Heart left ventricle (tissue), 16 donors: ENCODE measurements at regions not wholly inside any gene's neighbourhood (a gene's known extent, or its start where the extent isn't known, plus 50 kb on each side); places are given as distances from the start of the nearest gene placed in this dataset.

Source experiments
- ATAC-seq, 4 donors: fragments of 200-7000 bp; cut with Tn5 transposase; one replicate each; pipeline ENCODE4 v1.9.1; 2020 to 2022; ENCODE audit warnings: moderate library complexity in 4 of 4, mild to moderate bottlenecking in 3 of 4, moderate number of reproducible peaks in 1 of 4
- DNase-seq, 5 donors: peaks; one replicate each; pipeline ENCODE4 v3.0.0-alpha.2; 2020
- H3K27ac ChIP-seq, 12 donors: fragments of 200-600 bp; sonication (generic) in 4 of 12; one replicate each; pipeline versions ENCODE4 v1.5.0 to v1.8.0; 2016 to 2022; ENCODE audit warnings: mild to moderate bottlenecking in 2 of 12
- H3K27me3 ChIP-seq, 9 donors: fragments of 200-600 bp; sonication (generic) in 2 of 9; one replicate each; pipeline versions ENCODE4 v1.5.1 to v1.8.0; 2016 to 2022; ENCODE audit warnings: mild to moderate bottlenecking in 3 of 9
- H3K36me3 ChIP-seq, 9 donors: fragments of 200-600 bp; sonication (generic) in 2 of 9; one replicate each; pipeline versions ENCODE4 v1.5.0 to v1.8.0; 2018 to 2022; ENCODE audit warnings: mild to moderate bottlenecking in 2 of 9
- H3K4me1 ChIP-seq, 12 donors: fragments of 200-600 bp; sonication (generic) in 4 of 12; one replicate each; pipeline versions ENCODE4 v1.5.0 to v1.8.0; 2016 to 2022; ENCODE audit warnings: mild to moderate bottlenecking in 3 of 12
- H3K4me3 ChIP-seq, 12 donors: fragments of 200-600 bp; sonication (generic) in 4 of 12; one replicate each; pipeline versions ENCODE4 v1.5.0 to v1.8.0; 2017 to 2022; ENCODE audit warnings: mild to moderate bottlenecking in 9 of 12, moderate library complexity in 4 of 12
- H3K9me3 ChIP-seq, 12 donors: fragments of 200-600 bp; sonication (generic) in 4 of 12; one replicate each; pipeline versions ENCODE4 v1.5.0 to v1.8.0; 2016 to 2022; ENCODE audit warnings: mild to moderate bottlenecking in 1 of 12
- POLR2A ChIP-seq, 2 donors: fragments of 450-650 bp; IDR thresholded peaks; one replicate each; pipeline ENCODE4 v1.6.1; 2017; ENCODE audit warnings: antibody characterized with exemption in 2 of 2, mild to moderate bottlenecking in 2 of 2, moderate library complexity in 2 of 2
- WGBS, 4 donors: extraction: QIAGEN DNeasy Blood & Tissue Kit in 2 of 4; methylation state at CpG; one replicate each; pipeline versions ENCODE4 v1.1.5 to v1.1.7; 2013 to 2018; 5-methylcytosine and 5-hydroxymethylcytosine counted together
- intact Hi-C, 10 donors: fragments of 100-400 bp; cut with DNase I; formaldehyde crosslinking; loops; one replicate each; pipeline versions ENCODE4 v1.11.1 to v1.14.2; 2022
- TF ChIP-seq, protein P1 (sequence below), 12 donors: fragments of 200-600 bp; sonication (generic) in 4 of 12; IDR thresholded peaks; one replicate each; pipeline versions ENCODE4 v1.5.0 to v1.8.0; 2018 to 2022; ENCODE audit warnings: antibody characterized with exemption in 12 of 12, mild to moderate bottlenecking in 5 of 12
- donor health status: ischemic (EF 13 %, LVEDD 7.1; RV severe dilation, severe dysfunction).
- donor health status: healthy with polysubstance abuse.
- donor health status: DM: no; HTN: yes; CAD: no.
- donor health status: DM: no; HTN: no; CAD: no.
- donor health status: ischemic (EF 25% LVEDD 6.9; RV normal size, moderate dysfunction).
- donor health status: ischemic (EF 25% LVEDD 5.7; RV mildly dilated, moderate dysfunction).
- donor health status: healthy.
- donor health status: DM: yes; HTN: yes; CAD: no.
- donor health status: ischemic (EF 35%, LVEDD 5.7; RV mildly dilated, moderate dysfunction).
- donor health status: nonischemic (EF 11% LVEDD 7.7; RV severe dilation, severe dysfunction).
- donor health status: DM: yes; HTN: yes; CAD: no.
- donor health status: PGD.
- donor health status: ischemic (EF 29% LVEDD 5.4; RV normal size, mild dysfunction).
- donor health status: nonischemic (EF 23%, LVEDD 6.1; RV moderate dilation, normal function).

DNA sequence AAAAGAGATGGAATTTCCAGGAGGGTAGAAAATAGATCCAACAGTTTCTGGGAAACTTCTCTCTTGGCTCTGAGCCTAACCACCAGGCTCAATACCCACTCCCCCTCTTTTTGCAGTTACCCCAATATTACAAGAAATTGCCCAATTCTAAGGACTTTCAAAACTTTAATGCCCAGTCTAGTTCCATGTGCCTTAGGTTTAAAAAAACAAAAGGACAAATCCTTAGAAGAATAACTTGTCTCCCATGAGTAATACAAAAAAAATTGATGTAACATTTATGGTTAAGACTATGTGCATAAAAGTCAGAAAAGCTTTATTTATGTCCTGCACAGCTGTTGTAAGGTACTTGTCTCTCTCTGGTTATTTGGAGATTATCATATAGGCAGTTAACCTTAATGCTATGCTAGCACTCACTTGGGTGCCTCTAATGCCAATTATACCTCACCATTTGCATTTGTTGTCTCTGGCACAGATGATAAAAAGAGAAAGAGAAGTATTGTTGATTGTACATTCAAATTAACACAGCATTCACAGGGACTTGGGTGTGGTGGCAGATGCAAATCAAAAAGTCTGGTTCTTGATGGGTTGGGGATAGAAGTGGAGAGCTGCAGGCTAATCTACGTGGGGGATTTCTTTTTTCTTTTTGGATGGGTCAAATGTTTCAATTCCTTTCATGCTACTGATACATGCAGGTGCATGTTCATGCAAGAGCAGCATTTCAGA is 159.4 kb downstream of the PIK3R1 start:
- H3K9me3 ChIP-seq = no peaks in the 10 kb centered on the region
- TF ChIP-seq POLR2A (IDR thresholded peaks at IDR 0.05) = no peak
- TF ChIP-seq, protein P1, sequence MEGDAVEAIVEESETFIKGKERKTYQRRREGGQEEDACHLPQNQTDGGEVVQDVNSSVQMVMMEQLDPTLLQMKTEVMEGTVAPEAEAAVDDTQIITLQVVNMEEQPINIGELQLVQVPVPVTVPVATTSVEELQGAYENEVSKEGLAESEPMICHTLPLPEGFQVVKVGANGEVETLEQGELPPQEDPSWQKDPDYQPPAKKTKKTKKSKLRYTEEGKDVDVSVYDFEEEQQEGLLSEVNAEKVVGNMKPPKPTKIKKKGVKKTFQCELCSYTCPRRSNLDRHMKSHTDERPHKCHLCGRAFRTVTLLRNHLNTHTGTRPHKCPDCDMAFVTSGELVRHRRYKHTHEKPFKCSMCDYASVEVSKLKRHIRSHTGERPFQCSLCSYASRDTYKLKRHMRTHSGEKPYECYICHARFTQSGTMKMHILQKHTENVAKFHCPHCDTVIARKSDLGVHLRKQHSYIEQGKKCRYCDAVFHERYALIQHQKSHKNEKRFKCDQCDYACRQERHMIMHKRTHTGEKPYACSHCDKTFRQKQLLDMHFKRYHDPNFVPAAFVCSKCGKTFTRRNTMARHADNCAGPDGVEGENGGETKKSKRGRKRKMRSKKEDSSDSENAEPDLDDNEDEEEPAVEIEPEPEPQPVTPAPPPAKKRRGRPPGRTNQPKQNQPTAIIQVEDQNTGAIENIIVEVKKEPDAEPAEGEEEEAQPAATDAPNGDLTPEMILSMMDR (IDR thresholded peaks at IDR 0.05) = no peak
- no peak for ATAC-seq
- H3K4me1 ChIP-seq = peaks cover 0 to 34% (median 0%) of the 10 kb centered on the region in 12 donors
- no peak overlapping the region for H3K4me3 ChIP-seq
- no peaks in the 10 kb centered on the region for H3K36me3 ChIP-seq
- DNase-seq = no peak
- 86 to 95% (median 91%) methylated on average over 1 of the region's 1 CpG for WGBS, 4 donors
- no peak overlapping the region for H3K27ac ChIP-seq
- intact Hi-C loops = no loop called here
- no peaks in the 10 kb centered on the region for H3K27me3 ChIP-seq

DNA sequence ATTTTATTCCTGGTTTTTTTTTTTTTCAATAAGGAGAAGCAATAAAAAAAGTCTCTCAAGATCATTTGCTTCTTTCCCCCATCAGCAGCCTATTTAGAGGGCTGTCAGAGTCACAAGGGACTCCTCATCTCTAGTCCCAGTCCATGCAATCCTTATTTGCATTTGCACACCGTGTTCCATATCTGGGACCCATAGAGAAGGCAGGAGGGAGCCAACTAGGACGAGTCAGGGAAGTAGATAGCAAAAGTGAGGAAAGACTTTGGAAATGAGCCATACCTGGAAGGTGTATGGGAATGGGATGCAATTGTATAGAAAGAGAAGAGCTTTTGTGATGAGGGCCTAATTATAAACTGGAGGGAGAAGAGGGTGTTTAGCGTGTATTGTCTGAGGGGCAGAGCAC is 160.0 kb downstream of the PIK3R1 start:
- peaks cover 0 to 37% (median 0%) of the 10 kb centered on the region in 12 donors for H3K4me1 ChIP-seq
- 51 to 63% (median 56%) methylated on average over 3 of the region's 3 CpGs for WGBS, 4 donors

DNA sequence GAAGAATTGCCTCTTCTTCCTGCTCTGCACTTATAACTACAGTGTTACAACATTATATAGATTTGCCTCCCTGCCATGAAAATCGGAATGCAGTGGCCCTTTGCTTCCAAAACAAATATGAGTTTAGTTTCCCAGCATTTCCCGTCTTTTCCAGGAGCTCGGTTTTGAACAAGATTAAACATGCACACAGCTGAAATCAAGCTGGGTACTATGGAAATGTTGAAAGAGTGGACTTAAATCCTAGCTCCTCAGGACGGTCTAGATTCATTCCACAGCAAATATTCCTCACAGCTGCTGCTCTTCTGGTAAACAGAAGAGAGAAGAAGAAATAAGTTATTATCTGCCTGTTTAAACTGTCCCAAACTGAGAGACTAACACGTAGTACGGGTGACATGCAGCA is 161.4 kb downstream of the PIK3R1 start:
- H3K4me1 ChIP-seq = peaks cover 0 to 43% (median 0%) of the 10 kb centered on the region in 12 donors
- intact Hi-C loops = no loop called here

More for the DNA sequence above, 160.0 kb downstream of the PIK3R1 start:
- H3K36me3 ChIP-seq = no peaks in the 10 kb centered on the region
- no peaks in the 10 kb centered on the region for H3K9me3 ChIP-seq
- DNase-seq (no peak), ATAC-seq (peak in 2 of 4 donors; percentile 58 to 71)
- no peak overlapping the region for H3K4me3 ChIP-seq
- no peaks in the 10 kb centered on the region for H3K27me3 ChIP-seq
- intact Hi-C loops = no loop called here
- TF ChIP-seq POLR2A (IDR thresholded peaks at IDR 0.05) = no peak
- TF ChIP-seq, protein P1 (IDR thresholded peaks at IDR 0.05) = no peak
- no peak overlapping the region for H3K27ac ChIP-seq

DNA sequence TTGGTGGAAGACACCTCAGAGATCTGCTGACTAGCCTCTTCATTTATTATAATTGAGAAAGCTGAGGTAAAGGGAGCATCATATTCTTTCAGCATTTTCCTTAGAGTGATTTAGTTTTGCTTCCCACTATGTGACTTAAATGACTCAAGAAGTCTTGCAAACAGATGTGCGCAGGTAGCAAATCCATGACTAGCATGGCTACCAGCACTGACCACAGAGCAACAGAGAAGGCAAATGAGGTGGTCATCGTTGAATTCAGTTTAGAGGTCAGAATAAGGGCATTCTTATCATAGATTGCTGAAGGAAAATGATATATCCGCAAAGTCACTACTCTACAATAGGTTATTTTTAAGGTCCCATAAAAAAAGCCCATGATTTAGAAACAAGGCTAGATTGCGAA is 162.2 kb downstream of the PIK3R1 start:
- Histone ChIP-seq H3K27me3 (no peaks in the 10 kb centered on the region), H3K4me3 (no peak overlapping the region), H3K36me3 (no peaks in the 10 kb centered on the region), H3K4me1 (peaks cover 0 to 43% (median 0%) of the 10 kb centered on the region in 12 donors), H3K9me3 (no peaks in the 10 kb centered on the region), H3K27ac (no peak overlapping the region)
- WGBS, 4 donors = 85 to 89% (median 88%) methylated on average over 4 of the region's 4 CpGs
- no peak for TF ChIP-seq POLR2A (IDR thresholded peaks at IDR 0.05)
- TF ChIP-seq, protein P1 (IDR thresholded peaks at IDR 0.05) = no peak
- intact Hi-C loops = no loop called here
- ATAC-seq (no peak), DNase-seq (no peak)

More for the DNA sequence above, 161.4 kb downstream of the PIK3R1 start:
- DNase-seq (no peak), ATAC-seq (no peak)
- Histone ChIP-seq H3K27ac (no peak overlapping the region), H3K4me3 (no peak overlapping the region), H3K9me3 (no peaks in the 10 kb centered on the region), H3K27me3 (no peaks in the 10 kb centered on the region), H3K36me3 (no peaks in the 10 kb centered on the region)
- TF ChIP-seq POLR2A (IDR thresholded peaks at IDR 0.05) = no peak
- TF ChIP-seq, protein P1 (IDR thresholded peaks at IDR 0.05) = no peak
- whole genome bisulfite sequencing, 4 donors = 66 to 75% (median 73%) methylated on average over 6 of the region's 6 CpGs
